ENCODE measurements at regions not wholly inside any gene's neighbourhood (a gene's known extent, or its start where the extent isn't known, plus 50 kb on each side); places are given as distances from the start of the nearest gene placed in this dataset.
"Not testable (repeated sequence)": the region's sequence is repeated elsewhere in the genome, so short reads cannot be mapped to it uniquely, and the experiment has no call there.

DNA sequence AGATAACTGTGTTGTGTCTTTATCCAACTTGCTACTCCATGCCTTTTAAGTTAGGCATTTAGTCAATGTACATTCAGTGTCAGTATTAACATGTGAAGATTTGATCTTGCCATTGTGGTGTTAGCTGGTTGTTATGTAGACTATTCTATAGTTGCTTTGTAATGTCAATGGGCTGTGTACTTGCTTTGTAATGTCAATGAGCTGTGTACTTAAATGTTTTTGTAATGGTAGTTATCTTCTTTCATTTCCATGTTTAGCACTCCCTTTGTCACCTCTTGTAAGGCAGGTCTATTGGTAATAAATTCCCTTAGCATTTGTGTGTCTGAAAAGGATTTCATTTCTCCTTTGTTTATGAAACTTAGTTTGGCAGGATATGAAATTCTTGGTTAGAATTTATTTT, 53.4 kb downstream of the MC4R start:
- DNase-seq: no peak

DNA sequence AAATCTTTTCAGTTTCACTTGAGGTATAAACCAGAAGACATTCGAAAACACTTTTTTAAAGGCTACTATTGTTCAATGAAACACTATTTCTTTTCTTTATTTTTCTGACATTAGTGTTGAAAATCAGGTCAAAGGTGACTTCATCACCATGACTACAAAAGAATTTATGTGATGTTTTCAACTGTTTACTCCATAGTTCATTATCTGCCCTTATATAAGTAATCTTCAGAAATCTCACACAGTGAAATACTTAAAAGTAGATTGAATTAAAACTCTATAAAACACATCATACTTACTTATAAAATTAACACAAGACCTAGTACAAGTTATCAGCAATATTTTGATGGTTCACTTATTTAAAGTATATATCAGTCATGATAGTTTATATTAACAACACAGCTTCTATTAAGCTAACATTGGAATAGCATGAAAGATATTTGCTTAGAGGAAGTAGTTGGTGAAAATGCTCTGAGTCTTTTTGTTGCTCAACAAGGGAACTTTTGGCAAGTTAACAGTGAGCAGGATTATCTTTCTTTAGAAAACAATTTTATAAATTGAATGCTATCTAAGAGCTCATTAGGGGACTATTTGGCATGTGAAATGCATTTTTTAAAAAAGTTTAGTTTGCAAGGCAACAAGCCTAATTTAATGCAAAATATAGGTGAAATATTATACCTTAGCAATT, 60.8 kb downstream of the MC4R start:
- DNase-seq: no peak

DNA sequence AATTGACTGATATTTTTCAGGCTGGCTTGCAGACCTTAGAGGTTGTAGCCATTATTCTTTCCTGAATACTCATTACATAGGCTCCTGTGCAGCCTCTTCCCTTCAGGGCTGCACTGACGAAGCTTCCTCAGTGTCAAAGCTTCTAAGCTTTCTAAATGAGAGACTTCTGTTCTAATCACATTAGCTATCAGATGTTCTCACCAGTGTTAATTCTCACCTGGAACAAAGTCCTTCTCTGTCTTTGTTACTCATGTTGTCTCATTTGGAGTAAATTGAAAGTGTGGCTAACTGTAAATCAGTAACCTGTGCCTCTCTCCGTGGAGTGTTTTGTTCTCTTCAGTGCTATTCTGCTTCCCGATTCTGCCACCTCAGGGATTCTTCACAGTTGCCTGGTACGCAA, 76.9 kb downstream of the MC4R start:
- DNase-seq: no peak

DNA sequence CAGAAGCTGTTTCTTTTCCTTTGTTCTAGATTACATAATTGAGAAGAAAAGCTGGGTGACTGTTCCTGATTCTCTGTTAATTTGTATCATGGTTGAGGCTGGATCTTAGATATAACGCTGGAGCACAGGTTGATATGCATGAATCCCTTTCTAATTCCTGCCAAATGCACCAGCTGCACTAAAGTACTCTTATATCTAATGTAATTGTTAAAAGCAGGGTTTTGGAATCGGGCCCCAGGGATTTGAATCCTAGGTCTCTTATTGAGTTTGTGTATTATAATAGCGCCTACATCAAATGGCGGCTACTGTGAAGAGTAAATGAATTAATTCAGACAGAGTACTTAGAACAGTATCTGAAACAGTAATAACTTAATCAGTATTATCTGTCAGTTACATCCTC, 80.4 kb downstream of the MC4R start:
- no peak for DNase-seq

DNA sequence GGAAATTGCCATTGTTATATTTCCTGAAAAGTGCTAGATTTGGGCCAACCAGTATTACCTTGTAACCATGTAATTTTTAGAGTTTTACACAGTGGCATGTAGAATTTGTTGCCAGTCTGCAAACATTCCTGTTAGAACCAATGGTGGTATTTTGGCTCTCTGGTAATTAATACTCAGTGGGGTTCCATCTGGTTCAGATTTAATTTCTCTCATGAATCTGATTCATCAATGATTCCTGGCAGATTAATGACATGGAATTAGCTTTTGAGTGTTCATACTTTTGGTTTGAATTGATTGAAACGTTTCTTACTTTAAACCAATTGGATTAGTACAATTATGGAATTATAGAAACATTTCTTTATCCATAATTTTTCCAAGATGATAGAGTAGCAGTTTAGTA, 93.2 kb downstream of the MC4R start:
- no peak for DNase-seq

DNA sequence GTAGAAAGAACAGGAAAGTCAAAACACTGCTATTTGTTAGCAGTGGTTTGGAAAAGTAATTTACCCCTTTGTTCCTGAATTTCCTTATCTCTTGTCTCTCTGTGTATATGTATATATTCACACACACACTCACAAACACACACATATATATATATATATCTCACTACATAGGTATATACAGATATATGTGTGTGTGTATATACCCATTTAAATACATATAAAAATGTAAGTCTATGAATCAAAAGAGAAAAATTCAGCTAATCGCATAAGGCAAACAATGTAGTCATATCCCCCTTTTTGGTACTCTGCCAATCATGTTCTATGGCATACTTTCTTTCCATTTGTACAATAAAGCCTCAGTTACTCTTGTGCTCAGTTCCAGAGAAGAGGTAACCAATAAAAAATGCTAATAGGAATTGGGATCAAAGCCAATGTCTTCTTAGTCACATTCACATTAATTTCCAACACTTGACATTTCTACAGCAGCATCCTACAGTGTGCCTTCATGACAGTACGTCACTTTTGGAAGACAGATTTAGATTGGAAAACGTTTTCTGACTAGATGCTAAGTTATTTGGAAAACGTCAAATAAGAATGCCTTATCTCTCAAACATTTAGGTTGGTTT, 94.6 kb downstream of the MC4R start:
- DNase-seq: no peak

DNA sequence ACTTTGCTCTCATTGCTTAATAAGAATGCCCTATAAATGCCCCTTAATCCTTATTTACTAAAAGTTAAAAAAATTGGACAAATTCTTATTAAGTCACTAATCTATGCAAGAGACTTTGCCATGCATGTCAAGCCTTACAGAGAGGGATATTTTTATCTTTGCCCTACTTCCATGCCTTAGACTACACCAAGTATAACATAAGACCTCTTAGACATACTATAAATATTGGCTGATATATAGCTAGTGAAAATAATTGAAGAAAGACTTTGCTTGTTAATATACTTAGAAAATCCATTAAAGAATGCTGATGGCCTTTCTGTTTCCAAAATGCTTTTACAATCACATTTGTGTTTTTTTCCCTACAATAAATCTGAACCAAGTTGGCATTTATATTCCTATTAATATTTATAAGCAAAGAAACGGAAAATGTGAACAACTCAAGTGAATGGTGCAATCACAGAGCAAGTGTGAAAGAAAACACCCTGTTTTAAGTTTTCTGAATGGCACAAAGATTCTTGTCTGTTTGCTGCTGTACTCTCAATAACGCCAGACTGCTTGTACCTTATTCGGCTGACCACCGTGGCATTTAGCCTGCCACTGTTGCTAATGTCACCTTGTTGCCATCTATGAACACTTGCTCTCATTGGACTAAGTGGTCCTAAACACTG, 105.0 kb downstream of the MC4R start:
- no peak for DNase-seq

DNA sequence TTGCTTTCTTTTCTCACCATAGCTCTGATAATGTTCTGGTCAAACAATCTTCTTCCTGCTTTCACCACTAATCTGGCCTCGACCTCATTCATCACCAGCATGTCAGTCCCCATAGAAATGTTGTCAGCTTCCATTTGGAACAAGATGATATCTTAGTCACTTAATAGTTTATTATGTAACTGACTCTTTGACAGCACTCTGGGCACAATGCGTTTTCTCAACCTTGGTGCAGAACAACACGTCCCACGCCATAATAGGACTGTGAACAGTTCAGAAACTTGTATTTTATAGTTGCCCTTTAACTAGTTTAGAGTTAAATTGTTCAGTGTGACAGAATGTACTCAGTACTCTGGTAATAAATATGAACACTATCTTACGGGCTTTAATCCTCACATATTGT, 106.0 kb downstream of the MC4R start:
- DNase-seq: no peak

DNA sequence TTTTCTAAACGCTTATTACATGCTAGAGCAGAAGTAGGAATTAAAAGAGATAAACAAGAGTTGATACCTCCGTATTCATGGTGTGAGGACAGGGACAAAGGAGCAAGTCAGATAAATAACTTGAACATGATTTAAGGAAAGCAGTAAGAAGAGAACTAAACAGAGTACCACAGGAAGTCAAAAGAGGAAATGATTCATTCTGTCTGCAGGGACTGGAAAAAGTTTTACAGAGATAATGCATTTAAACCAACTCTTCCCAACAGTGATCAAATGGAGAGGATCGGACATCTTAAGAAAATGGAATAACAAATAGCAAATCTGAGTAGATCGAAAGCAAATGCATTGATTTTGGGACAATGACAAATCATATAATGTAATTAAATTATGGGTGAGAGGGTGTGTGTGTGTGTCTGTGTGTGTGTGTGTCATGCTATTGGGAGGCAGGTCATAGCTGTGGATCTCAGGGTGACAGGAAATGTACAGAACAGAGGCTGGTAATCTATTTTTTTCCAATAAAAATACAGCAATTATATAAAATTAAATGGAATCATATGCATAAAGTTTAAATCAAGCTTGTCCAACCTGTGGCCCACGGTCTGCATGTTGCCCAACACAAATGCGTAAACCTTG, 113.4 kb downstream of the MC4R start:
- DNase-seq: no peak

DNA sequence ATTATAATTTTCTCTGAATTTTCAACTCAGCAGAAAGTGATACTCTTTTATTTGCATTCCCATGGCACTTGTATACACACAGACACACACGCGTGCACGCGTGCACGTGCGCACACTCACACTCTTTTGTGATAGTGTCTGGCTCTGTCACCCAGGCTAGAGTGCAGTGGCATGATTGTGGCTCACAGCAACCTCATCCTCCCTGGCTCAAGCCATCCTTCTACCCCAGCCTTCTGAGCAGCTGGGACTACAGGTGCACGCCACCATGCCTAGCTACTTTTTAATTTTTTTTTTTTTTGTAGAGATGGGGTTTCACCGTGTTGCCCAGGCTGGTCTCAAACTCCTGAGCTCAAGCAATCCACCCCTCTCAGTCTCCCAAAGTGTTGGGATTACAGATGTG, 123.2 kb downstream of the MC4R start:
- no peak for DNase-seq

DNA sequence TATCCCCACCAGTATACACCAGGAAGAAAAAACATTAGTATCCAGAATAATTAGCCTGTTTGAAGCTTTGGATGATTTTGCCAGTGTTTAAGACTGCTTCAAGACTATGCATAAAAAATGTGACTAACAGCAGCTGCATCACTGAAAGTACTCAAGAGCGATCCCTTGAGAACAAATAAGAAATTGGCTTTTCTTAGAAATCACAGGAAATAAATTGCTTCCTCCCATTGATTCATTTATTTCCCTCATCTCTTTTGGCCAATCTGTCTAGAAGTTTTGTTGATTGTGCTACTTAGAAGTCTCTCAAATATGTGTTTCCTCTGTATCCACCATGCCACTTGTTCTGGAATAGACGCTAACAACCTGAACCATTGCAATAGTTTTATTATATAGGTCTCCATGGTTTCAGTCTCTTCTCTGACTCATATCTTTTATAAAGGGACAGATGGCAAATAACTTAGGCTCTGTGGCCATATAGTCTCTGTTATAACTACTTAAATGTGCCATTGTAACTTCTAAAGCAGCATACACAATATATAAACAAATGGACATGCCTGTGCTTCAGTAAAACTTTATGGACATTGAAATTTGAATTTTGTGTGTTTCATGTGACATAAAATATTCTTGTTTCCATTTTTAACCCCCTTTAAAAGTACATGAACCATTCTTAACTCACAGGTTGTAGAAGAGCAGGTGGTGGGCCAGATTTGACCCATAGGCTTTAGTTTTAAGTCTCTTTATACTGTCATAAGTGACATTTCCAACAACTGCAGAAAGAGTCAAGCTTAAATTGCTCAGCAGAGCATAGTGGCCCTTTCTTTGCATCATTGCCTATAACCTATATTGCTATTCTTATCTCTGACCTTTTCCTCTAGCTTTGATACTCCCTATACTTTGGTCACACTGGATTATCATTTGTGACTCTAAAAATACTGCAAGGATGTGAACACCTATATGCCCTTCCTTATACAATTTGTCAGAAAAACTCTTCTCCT, 123.9 kb downstream of the MC4R start:
- no peak for DNase-seq

DNA sequence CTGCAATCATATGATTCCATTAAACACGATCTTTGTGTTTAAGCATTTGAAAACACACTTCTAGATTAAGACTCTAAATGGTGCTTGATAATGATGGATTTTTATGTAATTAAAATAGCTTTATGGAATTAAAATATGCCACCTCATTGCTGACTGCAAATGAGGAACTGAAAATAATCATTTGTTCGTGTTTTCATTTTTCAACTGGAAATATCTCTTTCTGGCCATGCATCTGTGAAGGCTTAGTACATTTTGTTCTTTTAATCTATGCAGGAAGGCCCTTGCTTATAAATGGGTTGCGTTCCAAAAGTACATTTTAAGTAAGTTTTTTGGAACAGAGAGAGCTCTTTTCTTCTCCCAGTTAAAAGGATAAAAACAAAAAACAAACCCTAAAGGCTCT, 125.5 kb downstream of the MC4R start:
- DNase-seq: no peak

DNA sequence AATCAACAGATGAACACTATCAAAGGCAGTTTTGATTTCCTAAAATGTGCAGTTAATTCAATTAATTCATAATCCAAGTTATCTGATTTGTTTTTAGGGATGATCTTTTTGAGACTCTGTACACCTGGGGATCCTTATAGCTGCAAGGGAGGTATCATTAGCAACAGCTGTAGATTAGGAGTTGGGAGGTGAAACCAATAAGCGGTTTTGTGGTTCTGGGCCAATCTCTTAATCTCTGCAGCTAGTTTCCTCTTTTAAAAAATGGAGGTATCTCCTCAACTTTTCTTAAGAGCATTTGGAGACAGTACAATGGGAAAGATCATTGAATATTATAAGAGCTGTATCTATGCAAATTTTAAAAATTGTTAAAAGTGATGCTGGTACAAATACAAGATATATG, 126.0 kb downstream of the MC4R start:
- no peak for DNase-seq

DNA sequence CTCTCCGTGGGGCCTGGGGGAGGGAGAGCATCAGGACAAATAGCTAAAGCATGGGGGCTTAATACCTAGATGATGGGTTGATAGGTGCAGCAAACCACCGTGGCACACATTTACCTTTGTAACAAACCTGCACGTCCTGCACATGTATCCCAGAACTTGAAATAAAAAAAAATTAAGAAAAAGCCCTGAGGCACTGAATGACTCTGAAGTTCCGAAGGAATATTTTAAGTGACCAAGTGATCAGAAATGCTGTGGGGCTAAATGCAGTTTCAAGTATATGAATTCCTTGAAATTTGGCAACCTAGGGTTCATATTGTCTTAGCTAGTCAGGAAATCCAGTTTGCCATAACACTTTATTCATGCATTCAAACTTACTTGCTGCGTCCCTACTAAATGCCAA, 127.5 kb downstream of the MC4R start:
- DNase-seq: no peak

DNA sequence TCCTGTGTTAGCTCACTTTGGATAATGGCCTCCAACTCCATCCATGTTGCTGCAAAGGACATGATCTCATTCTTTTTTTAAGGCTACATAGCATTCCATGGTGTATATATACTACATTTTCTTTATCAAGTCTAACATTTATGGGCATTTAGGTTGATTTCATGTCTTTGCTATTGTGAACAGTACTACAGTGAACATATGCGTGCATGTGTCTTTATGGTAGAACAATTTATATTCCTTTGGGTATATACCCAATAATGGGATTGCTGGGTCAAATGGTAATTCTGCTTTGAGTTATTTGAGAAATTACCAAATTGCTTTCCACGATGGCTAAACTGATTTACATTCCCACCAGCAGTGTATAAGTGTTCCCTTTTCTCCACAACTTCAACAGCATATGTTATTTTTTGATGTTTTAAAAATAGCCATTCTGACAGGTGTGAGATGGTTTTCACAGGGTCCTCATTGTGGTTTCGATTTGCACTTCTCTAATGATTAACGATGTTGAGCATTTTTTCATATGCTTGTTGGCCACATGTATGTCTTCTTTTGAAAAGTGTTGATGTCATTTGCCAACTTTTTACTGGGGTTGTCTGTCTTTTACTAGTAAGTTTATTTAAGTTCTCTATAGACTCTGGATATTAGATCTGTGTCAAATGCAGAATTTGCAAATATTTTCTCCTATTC, 133.4 kb downstream of the MC4R start:
- not testable (repeated sequence) for DNase-seq

DNA sequence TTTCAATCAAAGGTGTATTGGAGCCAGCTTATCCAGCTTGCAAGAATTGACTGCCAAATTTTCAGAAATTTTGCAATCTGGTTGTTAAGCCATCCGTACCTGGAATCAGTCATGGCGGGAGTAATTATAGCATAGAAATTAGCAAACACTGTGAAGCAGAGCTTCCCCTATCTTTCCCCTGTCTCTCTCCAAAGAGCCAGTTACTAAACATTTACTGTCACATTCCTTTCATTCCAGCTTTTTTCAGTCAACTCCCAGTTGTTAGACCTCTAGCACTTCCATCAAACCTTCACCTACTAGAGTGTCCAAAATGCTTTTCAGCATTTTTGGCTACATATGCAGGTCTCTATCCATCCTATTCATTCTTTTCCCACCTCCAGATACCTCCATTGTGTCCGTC, 137.4 kb downstream of the MC4R start:
- DNase-seq: no peak

DNA sequence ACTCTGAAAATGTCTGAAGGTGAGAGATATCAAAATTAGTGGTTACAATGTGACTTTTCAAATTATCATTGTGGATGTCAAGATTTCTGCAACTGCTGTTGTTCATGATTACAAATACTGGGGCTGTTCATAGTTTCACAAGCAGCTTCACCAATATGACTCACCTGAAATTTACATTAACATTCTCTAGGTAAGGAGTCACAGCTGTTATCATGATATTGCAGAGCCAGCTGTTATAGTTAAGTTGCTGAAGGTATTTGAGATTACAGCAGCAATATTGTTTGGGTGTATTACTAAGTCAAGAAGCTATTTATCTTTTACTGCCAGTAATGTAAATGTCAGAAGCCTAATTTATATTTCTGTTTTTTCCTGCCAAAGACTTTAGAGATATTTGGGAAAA, 140.0 kb downstream of the MC4R start:
- no peak for DNase-seq

DNA sequence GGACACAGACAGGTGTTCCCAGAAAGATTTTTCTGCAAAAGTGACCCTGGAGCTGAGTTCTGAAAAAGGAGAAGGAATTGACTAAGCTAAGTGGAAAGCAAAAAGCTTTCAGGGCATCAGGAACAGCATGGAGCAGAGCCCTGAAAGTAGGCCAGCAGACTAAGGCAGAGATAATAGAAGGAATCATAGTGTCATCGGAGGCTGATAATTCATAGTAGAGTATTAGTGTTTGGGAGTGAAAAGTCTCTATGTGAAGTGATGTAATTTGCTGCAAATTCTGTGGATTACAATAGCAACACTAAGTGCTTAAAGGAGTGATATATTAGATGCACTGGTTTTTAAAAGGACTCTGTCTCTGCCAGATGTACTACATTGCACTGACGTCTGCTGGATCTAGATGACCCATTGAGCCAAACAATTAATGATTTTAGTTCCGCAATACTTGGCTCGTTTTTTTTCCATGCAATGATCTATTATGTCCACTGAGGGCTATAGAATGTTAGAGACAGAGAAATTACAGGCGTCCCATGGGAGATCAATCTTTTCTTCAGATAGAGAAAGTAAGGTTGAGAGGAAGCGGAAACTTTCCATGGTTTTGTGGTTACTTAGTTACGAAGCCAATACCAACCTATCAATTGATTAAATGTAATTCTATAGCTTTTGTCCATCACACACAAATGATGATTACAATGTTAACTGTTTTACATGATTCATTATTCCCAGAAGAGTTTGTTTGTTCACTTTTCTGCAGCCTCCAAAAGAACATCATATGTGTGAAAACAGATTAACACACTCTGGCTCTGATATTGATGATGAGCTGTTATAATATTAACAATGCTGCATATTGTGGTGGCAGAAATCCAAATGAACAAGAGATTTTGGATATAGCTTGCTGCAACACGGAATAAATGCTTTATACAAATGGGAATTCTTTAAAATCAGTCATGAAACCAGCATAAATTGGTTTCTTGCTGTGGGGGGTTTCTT, 143.7 kb downstream of the MC4R start:
- DNase-seq: no peak

DNA sequence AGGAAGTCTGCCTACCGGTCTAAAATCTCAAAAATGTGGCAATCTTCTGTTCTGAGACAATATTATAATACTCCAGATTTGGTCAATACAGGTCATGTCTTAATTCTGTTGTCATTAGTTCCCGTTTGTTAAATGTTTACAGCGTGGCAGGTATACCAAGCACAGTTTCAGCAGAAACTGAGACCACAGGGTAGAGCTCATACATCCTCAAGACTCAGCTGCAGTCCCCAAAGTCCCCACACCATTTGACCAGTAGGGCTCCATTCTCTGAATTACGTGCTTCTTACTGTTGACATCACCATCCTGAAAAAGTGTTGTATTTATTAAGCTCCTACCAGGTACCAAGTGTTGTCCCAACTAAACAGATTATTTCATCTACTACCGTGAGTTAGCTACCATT, 157.1 kb downstream of the MC4R start:
- DNase-seq: no peak

DNA sequence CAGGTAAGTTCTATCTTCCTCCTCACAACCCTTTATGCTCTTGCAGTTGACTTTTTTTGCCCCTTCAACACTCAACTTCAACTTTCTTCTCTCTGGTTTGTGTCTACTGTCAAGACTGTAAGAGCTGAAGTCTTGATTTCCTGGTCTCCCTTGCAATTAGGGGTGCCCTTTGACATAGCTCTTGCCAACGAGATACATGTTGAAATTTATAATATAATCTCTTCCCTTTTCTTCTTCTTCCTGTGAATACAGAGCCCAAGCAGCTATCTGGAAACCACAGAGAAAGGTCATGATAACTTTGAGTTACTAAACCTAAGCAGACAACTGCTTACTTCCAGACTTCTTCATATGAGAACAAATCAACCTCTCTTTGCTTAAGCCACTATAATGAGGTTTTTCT, 163.5 kb downstream of the MC4R start:
- DNase-seq: no peak

DNA sequence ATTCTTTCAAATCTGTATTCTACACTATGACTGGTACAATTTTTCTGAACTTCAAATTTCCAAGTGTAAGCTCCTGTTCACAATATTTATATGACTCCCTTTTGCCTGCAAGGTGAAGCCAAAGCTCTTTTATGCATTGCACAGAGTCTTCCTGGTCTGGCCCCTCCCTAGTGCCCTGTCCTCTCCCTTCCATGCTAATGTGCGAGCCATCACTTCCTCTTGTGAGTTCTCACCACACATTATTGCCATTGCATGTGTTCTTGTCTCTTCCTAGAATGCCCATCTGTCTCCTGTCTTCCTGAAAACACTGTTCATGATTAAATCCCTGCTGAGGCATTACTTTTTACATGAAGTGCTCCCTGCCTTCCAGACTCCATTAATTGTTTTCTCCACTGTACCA, 169.9 kb downstream of the MC4R start:
- DNase-seq: no peak
